SK-N-SH treated with all-trans-retinoic acid at 6 μM for 48 hours (cell line): ENCODE measurements at regions not wholly inside any gene's neighbourhood (a gene's known extent, or its start where the extent isn't known, plus 50 kb on each side); places are given as distances from the start of the nearest gene placed in this dataset.

ENCODE experiments used
- ARNTL ChIP-seq: fragments of 450-650 bp; formaldehyde crosslinking; IDR thresholded peaks from 2 replicates; pipeline ENCODE4 v1.5.0; 2020; ENCODE audit warnings: low read depth, mild to moderate bottlenecking, moderate library complexity, borderline replicate concordance
- CREB5 ChIP-seq: fragments of 250-450 bp; sonication (Bioruptor Pico); IDR thresholded peaks from 2 replicates; pipeline ENCODE4 v1.5.1; 2020; ENCODE audit warnings: low read depth, mild to moderate bottlenecking, moderate library complexity
- CSDC2 ChIP-seq: fragments of 250-450 bp; sonication (Bioruptor Pico); IDR thresholded peaks from 2 replicates; pipeline ENCODE4 v1.5.0; 2020; ENCODE audit warnings: mild to moderate bottlenecking, moderate library complexity
- OSR1 ChIP-seq: fragments of 250-450 bp; sonication (Bioruptor Pico); IDR thresholded peaks from 2 replicates; pipeline ENCODE4 v1.8.0; 2022; ENCODE audit warnings: moderate library complexity, mild to moderate bottlenecking, inconsistent platforms
- PATZ1 ChIP-seq: fragments of 250-450 bp; sonication (Bioruptor Pico); IDR thresholded peaks from 2 replicates; pipeline ENCODE4 v1.8.0; 2020; ENCODE audit warnings: mild to moderate bottlenecking, moderate library complexity, borderline replicate concordance
- PPARA ChIP-seq: fragments of 250-450 bp; sonication (Bioruptor Pico); IDR thresholded peaks from 2 replicates; pipeline ENCODE4 v1.5.0; 2020; ENCODE audit warnings: mild to moderate bottlenecking, borderline replicate concordance
- RARB ChIP-seq: fragments of 250-450 bp; sonication (Bioruptor Pico); IDR thresholded peaks from 2 replicates; pipeline ENCODE4 v1.8.0; 2021; ENCODE audit warnings: mild to moderate bottlenecking, moderate library complexity
- TSHZ2 ChIP-seq: fragments of 250-450 bp; sonication (Bioruptor Pico); IDR thresholded peaks from 2 replicates; pipeline ENCODE4 v1.5.0; 2020; ENCODE audit warnings: mild to moderate bottlenecking, moderate library complexity
- ZFP3 ChIP-seq: fragments of 250-450 bp; sonication (Bioruptor Pico); IDR thresholded peaks from 2 replicates; pipeline ENCODE4 v1.5.0; 2020; ENCODE audit warnings: mild to moderate bottlenecking, moderate library complexity
- ZFP30 ChIP-seq: fragments of 450-650 bp; formaldehyde crosslinking; IDR thresholded peaks from 2 replicates; pipeline ENCODE4 v1.5.0; 2022; ENCODE audit warnings: mild to moderate bottlenecking, moderate library complexity
- ZNF8 ChIP-seq: fragments of 450-650 bp; formaldehyde crosslinking; IDR thresholded peaks from 2 replicates; pipeline ENCODE4 v1.5.0; 2020; ENCODE audit warnings: mild to moderate bottlenecking, moderate library complexity

GRCh38 chr3:150158943-150159625, 188.4 kb upstream of the PFN2 start:
- no peak for TF ChIP-seq CSDC2 (CRISPR knock-in tag)
- no peak for TF ChIP-seq PATZ1
- TF ChIP-seq TSHZ2, result no peak
- no peak for TF ChIP-seq ZNF8
- no peak for TF ChIP-seq ARNTL (CRISPR knock-in tag)
- no peak for TF ChIP-seq CREB5
- no peak for TF ChIP-seq OSR1 (CRISPR knock-in tag)
- TF ChIP-seq PPARA, result no peak
- no peak for TF ChIP-seq ZFP30 (CRISPR knock-in tag)
- TF ChIP-seq ZFP3 (CRISPR knock-in tag), result no peak
- TF ChIP-seq RARB (CRISPR knock-in tag), result no peak
